Panc1 (cell line): ENCODE measurements at regions not wholly inside any gene's neighbourhood (a gene's known extent, or its start where the extent isn't known, plus 50 kb on each side); places are given as distances from the start of the nearest gene placed in this dataset.

Experiments
- CTCF ChIP-seq: fragments of 450-650 bp; IDR thresholded peaks from 2 replicates; pipeline ENCODE4 v1.5.1; 2017; ENCODE audit warnings: mild to moderate bottlenecking
- POLR2AphosphoS5 ChIP-seq: IDR thresholded peaks from 2 replicates; pipeline ENCODE4 v1.6.1; 2012; ENCODE audit warnings: mild to moderate bottlenecking, low read depth, low read length, moderate library complexity
- REST ChIP-seq, 2 experiments: IDR thresholded peaks; 2 replicates each; pipeline ENCODE4 v1.6.1; 2011 to 2012; ENCODE audit warnings: low read depth in 2 of 2, control low read depth in 1 of 2, low read length in 1 of 2, mild to moderate bottlenecking in 1 of 2, moderate library complexity in 1 of 2; ENCODE audit not compliant: insufficient read depth in 1 of 2
- SIN3A ChIP-seq: IDR thresholded peaks from 2 replicates; pipeline ENCODE4 v1.6.1; 2012; ENCODE audit warnings: low read depth, mild to moderate bottlenecking, low read length, moderate library complexity, borderline replicate concordance; ENCODE audit not compliant: insufficient read depth
- TCF7L2 ChIP-seq: IDR thresholded peaks from 2 replicates; pipeline ENCODE4 v1.6.1; 2011; ENCODE audit warnings: mild to moderate bottlenecking, low read depth, low read length, inconsistent platforms

GRCh38 chr3:140870351-140870750, 71.3 kb upstream of the SLC25A36 start:
- TF ChIP-seq CTCF (no peak), POLR2AphosphoS5 (no peak), TCF7L2 (no peak), SIN3A (no peak), REST (IDR thresholded peaks at IDR 0.05; ENCODE audit: insufficient read depth in 1 of 2, low read depth in 2 of 2, low read length in 1 of 2) (no peak)
